ENCODE measurements at regions not wholly inside any gene's neighbourhood (a gene's known extent, or its start where the extent isn't known, plus 50 kb on each side); places are given as distances from the start of the nearest gene placed in this dataset.

DNA sequence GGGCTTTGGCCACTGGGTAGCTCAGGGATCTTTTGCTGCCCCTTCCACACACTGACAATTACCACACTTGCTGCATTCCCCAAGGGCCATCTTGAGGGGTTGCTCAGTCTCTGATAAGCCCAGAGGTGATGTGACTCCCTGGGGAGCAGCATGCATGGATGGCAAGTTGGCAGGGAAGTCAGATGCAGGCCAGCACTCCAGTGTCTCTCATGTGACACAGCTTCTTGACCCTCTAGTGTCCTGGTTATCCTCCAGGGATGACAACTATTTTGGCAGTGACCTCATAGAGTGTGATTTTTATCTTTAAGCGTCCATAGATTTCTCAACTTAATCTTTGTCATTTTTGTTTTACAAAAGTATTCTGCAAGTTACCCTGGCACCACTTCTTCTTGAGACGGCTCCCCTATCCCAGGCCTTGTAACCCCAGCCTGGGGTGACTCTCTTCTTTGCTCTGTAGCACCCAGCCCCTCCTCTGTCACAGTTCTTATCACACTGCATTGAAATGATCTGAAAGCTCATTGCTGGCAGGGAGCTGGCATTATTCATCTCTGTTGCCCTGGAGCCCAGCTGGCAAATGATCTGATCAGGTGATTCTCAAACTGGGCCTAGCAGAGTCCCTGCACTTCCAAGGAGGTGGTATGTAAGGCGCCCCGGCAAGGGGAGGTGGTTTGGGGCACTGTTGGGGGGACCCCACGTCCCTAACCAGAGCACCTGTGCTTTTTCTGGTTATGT, 72.6 kb downstream of the TENT5C start:
- DNase-seq: no peak

DNA sequence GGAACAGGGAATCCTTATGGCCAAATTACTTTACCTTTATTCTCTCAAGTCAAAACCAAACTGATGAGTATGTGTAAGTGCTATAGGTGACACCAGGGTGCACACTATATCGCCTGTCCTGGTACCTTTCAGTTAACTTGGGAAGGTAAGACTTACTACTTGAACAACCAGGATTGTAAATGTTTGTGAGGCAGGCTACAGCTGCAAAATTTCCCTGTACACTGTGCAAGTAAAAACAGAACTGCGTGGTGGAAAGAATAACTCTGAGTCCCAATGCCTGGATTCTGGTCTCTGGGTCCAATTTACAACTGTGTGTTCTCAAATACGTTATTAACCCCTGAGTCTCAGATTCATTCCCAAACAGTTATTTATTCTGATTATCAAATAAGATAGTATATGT, 73.5 kb downstream of the TENT5C start:
- DNase-seq: no peak

DNA sequence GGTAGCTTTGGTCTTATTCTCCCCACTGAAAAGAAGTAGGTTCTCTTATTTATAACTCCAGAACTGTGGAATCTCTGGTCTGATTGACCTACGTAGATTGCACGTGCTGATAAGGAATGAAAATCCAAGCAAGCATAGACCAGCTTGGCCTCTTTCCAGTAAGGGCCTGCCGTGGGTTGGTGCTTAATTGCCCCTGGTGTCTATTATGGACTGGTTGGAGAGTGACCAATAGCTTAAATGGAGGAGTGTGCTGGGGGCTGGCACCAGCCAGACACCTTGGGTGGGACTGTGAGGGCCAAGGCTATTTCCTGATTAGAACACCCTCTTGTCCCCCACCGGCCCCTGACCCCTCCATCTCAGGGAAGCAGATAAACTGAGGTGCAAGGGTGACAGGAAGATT, 74.0 kb downstream of the TENT5C start:
- no peak for DNase-seq

DNA sequence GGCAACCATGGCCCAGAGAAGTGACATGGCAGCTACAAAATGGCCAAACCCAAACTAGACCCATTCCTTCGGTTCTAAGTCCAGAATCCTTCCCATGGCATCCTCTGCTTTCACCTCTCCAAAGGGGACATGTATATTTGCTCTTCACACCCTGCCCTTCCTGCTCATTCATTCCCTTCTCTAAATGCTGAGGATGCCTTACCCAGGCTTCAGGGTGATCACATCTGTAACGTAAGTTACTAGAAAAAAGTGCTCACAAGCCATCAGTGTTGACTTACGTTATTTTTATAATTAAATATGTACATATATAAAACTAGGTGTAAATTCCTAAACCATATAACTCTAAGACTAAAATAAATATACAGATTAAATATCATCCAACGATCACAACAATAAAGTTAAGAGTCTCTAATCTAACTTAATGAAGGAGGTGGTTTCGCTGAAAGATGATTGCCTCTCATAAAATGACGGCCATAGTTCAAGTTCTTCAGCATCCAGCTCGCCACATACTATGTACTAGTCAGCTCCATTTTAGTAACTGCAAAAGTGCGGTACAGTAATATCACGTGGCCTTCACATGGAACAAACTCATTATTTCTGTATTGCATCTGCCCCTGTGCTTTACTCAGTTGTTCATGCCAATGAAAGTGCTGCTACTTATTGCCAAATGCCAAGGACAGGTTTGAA, 74.6 kb downstream of the TENT5C start:
- DNase-seq: no peak

DNA sequence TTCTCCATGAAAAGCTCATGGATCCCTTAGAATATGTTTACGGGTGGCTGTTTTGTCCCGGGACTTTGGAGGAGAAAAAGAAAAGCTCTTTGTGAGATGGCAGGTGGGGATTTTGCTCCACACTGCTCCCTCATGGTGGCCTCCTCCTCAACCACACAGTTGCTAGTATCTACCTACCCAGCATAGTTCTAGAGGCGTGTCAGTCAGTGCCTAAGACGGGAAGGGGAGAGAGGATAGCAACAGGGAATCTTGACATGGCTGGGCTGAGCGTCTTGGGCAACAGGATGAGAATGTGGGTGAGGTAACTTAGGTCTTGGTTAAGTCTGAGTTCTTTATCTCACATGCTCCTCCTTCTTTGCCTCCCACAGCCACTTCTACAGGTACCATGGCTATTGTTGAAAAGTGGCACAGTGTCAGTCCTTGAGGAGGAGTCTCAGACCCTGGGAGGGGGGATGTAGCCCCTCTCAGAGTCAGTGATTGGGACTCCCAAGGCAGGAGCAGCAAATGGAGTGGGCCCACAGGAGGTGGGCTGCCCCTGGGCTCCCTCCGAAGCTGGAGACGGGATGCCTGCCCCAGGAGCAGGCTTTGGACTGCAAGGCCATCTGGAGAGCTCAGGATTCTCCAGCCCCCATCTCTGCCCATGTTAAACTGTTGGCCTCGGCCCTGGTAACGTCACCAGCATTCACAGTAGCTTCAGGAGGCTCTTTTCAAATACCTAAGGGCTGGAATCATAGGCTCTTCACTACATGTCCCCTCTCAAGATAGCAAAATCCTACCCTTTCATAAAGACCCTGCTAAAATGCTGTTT, 75.4 kb downstream of the TENT5C start:
- no peak for DNase-seq

DNA sequence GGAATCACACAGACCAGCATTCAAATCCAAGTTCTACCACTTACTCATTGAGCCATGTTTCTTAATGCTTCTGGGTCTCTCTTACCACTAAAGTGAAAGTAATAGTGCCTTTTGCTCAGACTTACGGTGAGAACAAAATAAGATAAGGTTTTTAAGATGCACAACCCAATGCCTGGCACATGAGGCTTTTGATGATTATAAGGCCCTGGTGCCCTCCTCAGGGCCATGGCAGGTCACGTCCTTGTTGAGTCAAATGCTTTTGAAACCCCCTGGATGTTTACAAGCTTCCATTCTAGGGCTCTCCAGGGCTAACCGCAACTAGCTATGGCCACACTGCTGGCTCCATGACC, 76.0 kb downstream of the TENT5C start:
- DNase-seq: no peak

DNA sequence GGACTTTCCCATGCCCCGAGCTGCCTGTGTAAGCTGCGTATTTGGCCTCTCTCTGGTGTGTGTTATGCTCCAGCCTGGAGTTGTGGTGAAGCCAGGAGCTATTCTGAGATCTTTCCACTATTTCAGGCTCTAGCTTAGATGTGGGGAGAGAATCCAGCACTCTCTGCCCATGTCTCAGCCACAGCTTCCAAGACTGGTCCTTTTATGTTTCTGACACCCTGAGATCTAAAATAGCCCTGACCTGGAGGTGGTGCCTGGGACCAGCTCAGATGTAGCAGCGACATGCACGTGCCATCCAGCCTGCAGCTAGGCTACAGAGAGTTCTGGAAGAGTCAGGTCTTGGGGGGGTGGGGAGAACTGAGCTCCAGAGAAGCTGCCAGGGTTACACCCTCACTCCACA, 76.5 kb downstream of the TENT5C start:
- DNase-seq: no peak

DNA sequence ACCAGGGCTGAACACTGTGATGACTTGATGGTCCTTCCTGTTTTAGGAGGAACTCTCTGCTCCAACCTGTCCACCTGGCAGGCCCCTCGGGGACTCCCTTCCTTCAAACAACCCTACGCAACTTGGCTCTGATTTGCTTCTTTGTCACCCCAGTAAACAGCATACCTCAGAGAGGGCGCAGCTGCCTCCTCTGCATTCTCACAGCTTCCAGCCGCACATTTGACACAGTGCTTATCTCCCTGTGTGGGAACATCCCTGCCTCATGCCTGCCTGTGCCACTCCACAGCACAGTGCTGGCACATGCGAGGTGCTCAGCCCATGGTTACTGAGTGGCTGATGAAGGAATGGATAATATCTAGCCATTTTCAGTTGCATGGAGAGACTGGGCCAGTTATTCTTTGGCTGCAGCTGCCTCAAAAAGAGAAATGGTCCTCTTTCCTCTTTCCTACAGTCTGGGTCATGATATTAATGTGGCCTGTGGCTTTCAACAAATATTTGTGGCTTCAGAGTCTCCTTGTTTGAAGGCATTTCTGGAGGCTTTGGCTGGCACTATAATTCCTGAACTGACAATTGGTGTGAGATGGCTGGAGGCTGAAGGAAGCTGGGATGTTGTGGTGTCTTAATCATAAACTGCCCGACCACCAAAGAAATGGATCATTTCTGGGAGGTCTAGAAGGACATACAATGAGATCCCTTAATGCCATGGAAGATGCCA, 77.9 kb downstream of the TENT5C start:
- DNase-seq: no peak

DNA sequence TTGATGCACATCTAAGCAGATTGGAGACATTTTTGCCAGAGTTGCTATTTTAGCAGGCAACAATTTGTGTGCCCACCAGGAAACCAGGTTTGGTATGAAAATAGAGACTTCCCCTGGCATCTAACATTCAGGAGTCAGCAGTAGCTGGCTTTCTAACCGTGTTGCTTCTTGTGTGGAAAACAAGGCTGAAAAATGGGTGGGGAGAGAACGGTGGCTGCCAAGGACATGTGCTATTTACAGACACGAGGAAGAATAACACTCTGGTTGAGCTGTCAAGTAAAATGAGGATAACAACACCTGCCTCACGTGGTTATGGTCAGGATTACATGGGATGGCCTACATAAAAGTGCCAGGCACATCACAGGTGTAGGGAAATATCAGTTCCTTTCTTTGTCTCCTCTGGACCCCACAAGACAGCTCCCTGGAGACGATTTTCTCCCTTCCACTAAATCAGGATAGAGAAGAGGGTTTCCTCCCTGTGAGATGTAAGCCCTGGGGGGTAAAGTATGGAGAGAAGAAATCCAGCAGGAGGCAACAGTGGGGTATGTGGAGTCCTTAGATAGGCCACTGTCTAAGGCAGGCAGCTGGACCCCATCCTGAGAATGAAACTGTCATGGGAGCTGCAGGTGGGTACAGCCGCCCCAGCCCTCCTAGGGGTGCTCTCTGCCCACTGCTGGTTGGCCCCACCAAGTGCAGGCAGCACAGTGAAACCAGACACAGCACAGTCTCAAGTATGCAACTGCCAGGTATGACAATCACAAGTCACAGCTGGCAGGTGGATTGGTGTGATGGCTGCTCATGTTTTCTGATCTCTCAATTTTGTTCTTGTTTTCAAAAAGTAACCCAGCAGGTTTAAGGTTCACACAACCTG, 80.3 kb downstream of the TENT5C start:
- DNase-seq: no peak

DNA sequence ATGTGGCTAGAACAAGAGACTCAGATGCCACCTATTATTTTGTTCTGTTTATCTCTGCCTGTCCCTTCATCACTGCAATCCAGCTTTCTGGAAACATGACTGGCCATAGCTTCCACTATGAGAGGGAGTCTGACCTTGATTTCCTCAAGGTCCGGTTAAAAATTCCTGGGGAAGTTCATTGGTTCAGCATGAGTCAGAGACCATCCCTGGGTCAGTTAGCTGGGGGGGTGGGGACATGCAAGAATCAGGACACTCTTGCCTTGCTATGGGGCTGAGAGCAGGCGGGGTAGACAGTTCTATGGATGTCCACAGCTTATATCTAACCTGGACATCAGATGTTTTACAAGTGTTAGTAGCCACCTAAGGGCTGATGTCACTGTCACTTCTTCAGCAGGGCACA, 81.1 kb downstream of the TENT5C start:
- DNase-seq: no peak

DNA sequence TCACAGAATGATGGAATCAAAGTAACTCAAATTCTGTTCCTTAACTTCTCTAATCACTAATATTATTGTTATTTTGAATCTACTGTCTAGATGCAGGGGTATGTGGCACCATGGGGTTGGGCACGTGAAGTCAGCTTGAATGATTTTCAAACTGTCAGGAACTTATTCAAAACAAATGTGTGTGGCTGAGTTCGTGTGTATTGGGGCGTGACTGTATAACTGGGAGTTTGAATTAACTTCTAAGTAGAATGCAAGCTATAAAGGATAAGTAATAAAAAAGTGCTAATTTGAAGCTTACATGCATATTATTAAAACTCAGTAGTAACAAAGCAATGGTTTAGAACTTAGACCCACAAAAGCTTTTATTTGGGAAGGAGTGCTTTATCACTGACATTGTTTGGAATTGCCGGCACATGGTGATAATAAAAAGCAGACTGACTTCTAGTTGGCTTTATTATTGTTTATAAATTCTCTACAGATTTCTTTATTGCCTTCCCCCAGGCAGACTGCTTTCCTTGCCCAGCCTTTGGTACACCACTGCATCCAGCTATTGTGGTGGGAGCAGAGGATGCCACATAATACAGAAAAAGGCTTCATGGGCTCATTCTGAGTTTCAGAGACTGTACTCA, 84.3 kb downstream of the TENT5C start:
- no peak for DNase-seq

DNA sequence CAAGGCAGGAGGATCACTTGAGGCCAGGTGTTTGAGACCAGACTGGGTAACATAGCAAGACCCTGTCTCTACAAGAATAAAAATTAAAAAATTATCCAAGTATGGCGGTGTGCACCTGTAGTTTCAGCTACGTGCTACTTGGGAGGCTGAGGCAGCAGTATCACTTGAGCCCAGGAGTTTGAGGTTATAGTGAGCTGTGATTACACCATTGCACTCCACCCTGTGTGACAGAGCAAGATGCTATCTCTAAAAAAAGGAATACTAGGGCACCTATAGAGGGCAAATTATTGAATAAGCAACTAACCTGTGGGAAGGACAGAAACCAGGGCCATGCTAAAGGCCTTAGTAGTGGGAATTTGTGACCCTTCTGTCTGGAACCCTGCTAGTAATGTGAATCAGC, 86.1 kb downstream of the TENT5C start:
- no peak for DNase-seq

DNA sequence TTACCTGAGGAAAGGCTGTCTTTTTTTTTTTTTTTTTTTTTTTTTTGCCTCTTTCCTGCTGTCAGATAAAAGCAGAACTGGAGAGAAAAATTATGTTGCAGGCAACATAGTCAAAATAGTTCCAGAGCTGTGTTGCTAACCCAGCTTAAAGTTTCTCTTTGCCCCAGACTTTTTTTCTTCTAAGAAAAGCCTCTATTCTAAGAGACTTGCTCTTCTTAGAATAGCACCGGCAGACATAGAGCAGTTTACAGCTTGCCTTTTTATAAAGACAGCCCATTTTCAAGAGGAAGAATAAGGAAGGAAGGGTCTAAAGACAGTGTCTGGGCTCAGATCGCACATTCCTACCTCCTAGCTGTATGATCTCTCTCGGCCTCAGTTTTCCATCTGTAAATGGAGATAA, 88.7 kb downstream of the TENT5C start:
- no peak for DNase-seq

DNA sequence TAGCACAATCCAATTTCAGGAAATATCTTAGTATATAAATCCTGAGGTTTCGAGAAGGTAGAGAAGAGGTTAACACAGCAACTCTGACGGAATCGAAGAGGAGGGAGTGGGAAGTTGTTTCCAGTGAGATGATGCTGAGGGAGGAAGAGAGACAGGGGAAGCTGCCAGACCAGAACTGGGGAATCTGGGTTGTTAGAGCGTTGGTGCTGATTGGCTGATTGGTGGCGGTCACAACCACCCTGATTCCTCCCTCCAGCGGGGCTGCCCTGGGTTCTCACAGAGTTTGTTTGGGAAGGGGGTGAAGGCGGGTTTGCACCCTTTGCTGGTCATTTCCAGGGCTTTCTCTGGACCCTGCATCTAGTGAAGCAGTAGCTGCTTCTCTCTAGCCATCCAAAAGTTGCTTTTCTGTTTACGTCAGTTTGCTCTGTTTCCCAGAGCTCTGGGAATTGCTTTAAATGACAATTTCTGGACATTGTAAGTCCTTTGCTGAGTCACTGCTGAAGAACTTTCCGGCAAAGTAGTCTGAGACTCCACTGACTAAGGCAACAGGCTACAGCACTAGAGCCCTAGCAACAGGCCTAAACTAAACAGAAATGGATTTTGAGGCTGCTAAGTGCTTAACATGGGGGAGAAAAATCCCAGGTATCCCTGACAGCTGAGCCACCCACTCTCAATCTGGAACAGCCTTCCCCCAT, 90.1 kb downstream of the TENT5C start:
- DNase-seq: no peak

DNA sequence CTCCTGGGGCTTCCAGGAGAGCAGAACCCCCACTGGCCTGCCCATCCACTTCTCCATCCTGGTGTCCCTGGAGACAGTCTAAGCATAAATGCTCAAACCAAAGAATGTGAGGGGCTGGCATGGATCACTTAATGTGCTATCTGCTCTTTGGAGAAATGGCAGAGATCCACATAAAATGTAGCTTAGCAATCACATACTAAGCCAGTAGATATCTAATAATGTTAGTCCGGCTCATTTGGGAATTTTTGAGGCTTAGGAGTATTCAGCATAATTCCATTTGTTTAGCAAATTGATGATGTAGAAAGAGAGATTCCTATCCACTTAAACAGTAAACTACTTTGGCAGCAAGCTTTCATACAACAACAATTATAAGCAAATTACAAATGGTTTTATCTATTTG, 90.7 kb downstream of the TENT5C start:
- DNase-seq: no peak

DNA sequence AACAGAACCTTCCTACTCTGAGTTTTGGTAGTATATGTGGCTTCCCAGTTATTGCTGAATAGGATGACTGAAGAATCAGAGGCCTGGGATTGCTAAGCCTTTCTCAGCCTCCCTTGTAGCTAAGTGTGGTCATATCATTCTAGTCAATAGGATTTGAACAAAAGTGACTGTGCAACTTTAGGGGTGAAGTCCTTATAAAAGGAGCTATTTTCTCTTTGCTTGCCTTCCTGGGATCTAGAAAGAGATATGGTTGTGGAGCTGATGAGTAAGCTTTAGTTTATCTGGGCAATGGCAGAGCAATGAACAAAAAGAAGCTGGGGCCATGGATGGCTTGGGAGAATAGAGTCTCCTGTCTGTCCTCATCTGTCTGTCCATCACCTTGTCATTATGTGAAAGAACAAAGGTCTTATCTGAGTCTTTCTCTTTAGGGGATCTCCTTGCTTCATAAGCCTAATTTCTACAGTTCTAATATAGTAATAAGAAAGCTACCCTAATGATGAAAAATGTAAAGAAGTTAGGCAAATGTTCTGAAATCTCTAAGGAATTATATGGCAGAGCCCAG, 91.5 kb downstream of the TENT5C start:
- no peak for DNase-seq

DNA sequence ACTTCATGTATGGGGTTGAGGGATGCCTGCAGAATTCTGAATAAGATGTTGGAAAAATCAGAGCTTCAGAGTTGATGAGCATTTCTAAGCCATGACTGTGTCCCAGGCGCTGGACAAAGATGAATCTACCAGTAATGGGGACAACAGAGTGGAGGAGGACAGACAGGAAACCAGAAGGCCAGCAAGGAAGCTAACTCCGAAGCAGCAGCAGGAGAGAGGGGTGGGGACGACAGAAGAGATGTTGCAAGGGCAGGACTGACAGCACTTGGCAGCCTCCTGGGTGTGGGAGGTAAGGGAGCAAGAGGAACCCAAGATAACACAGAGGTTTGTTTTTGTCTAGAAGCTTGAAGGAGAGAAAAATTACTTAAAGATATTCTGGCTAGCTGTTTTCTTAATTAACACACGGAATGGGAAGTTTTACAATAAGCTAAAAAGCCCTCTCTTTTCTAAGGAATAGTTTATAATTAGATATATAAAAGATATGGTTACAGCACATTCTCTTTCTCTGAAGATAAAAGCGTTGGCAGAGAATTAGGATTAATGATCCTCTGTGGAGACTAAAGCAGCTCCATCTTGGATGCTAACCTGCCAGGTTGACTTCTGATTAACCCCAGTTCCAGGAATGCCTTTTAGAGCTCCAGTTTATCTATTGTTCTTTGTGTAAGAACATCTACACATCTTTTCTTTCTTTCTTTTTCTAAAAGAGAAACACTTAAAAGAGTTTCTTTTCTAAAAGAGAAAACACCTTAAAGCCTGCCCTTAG, 92.7 kb downstream of the TENT5C start:
- DNase-seq: no peak

DNA sequence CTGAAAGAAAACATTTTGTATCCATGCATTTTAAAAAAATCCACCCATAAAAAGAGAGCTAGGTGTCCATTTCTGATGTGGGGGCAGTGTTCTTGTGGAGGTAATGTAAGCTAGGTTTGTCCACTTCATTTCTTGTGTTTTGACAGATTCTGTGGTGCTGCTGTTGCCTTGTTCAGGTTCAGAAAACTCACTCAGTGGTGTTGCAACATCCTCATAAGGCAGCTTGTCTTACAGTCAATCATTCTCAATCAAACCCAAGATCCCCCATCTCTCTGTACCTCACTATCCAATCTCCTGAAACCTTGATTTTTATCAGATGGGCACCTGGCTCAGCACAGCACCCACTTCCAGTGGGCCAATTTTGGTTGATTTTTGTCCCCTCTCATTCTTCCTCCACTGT, 94.1 kb downstream of the TENT5C start:
- DNase-seq: no peak

DNA sequence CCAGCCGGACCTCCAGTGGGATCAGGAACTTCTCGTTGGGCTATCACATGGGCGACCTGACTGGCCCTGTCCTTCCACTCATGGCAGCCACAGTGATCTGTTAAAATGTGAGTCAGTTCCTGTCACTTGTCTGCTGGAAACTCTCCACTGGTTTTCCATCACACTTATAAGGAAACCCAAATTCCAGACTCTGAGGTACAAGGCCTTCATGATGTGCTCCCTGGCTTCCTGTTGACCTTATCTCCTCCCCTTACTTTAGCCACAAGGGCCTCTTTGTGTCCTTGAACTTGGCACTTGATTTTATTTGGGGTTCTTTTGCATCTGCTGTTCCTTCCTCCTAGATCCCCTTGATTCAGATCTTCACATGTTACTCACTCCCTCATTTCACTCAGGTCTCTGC, 96.8 kb downstream of the TENT5C start:
- DNase-seq: no peak

DNA sequence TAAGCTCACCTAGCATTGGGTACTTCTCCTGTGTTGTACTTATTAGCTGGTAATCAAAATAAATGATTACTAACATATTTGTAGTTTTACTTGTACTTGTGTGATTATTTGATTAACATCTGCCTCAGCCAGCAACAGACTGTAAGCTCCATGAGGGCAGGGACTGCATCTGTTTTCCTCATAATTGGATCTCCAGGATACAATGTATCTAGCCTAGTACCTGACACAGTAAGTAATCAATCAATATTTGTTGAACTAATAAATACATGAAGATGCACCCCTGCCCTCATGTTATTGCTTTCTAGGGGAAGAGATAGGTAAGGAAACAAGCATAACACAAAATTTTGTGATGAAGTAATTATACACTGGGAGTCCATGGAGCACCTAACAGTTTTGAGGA, 101.5 kb downstream of the TENT5C start:
- no peak for DNase-seq
